ENCODE measurements at regions not wholly inside any gene's neighbourhood (a gene's known extent, or its start where the extent isn't known, plus 50 kb on each side); places are given as distances from the start of the nearest gene placed in this dataset.

- DNase-seq (no peak), ATAC-seq (ENCODE audit: insufficient read depth, low FRiP score) (no peak)
- Histone ChIP-seq H3K9ac (ENCODE audit: insufficient read depth in 1 of 2, low read length in 2 of 2) (no peak overlapping the region), H3K27me3 (ENCODE audit: control insufficient read depth in 3 of 3, insufficient read depth in 3 of 3, low read length in 2 of 3) (no peaks in the 10 kb centered on the region), H3K27ac (ENCODE audit: low read depth in 1 of 2, low read length in 1 of 2) (no peak overlapping the region), H3K4me3 (no peak overlapping the region), H3K4me1 (ENCODE audit: control insufficient read depth in 5 of 5, insufficient read depth in 5 of 5, low read length in 5 of 5) (no peaks in the 10 kb centered on the region), H3K36me3 (ENCODE audit: control insufficient read depth in 4 of 4, insufficient read depth in 4 of 4, low read length in 4 of 4) (no peaks in the 10 kb centered on the region), H3K9me3 (ENCODE audit: control insufficient read depth in 4 of 4, insufficient read depth in 3 of 4, low read length in 3 of 4) (no peaks in the 10 kb centered on the region)
- 95% methylated on average over 1 of the region's 1 CpG for WGBS, 2 donors
- no peak for TF ChIP-seq CTCF (IDR thresholded peaks at IDR 0.05; ENCODE audit: control extremely low read depth, extremely low read depth)
These were observed 221.1 kb upstream of the NUDT12 start for GRCh38 chr5:103783669-103784068.

- no peak overlapping the region for H3K4me3 ChIP-seq
- H3K36me3 ChIP-seq (ENCODE audit: control insufficient read depth in 4 of 4, insufficient read depth in 4 of 4, low read length in 4 of 4): no peaks in the 10 kb centered on the region
- no peak overlapping the region for H3K9ac ChIP-seq (ENCODE audit: insufficient read depth in 1 of 2, low read length in 2 of 2)
- no peaks in the 10 kb centered on the region for H3K9me3 ChIP-seq (ENCODE audit: control insufficient read depth in 4 of 4, insufficient read depth in 3 of 4, low read length in 3 of 4)
- WGBS, 2 donors: 74 to 89% methylated on average over 2 of the region's 2 CpGs
- no peak overlapping the region for H3K27ac ChIP-seq (ENCODE audit: low read depth in 1 of 2, low read length in 1 of 2)
- no peak for ATAC-seq (ENCODE audit: insufficient read depth, low FRiP score)
- no peak for DNase-seq
- H3K27me3 ChIP-seq (ENCODE audit: control insufficient read depth in 3 of 3, insufficient read depth in 3 of 3, low read length in 2 of 3): no peaks in the 10 kb centered on the region
- TF ChIP-seq CTCF (IDR thresholded peaks at IDR 0.05; ENCODE audit: control extremely low read depth, extremely low read depth): no peak
- no peaks in the 10 kb centered on the region for H3K4me1 ChIP-seq (ENCODE audit: control insufficient read depth in 5 of 5, insufficient read depth in 5 of 5, low read length in 5 of 5)
These were observed 218.2 kb upstream of the NUDT12 start for GRCh38 chr5:103780794-103781193.

GRCh38 chr5:103774721-103775120 is 212.1 kb upstream of the NUDT12 start:
- Histone ChIP-seq H3K9me3 (ENCODE audit: control insufficient read depth in 4 of 4, insufficient read depth in 3 of 4, low read length in 3 of 4) (peaks cover 0 to 1% (median 0%) of the 10 kb centered on the region in 4 donors), H3K27me3 (ENCODE audit: control insufficient read depth in 3 of 3, insufficient read depth in 3 of 3, low read length in 2 of 3) (no peaks in the 10 kb centered on the region), H3K27ac (ENCODE audit: low read depth in 1 of 2, low read length in 1 of 2) (no peak overlapping the region), H3K9ac (ENCODE audit: insufficient read depth in 1 of 2, low read length in 2 of 2) (no peak overlapping the region), H3K4me1 (ENCODE audit: control insufficient read depth in 5 of 5, insufficient read depth in 5 of 5, low read length in 5 of 5) (no peaks in the 10 kb centered on the region), H3K36me3 (ENCODE audit: control insufficient read depth in 4 of 4, insufficient read depth in 4 of 4, low read length in 4 of 4) (no peaks in the 10 kb centered on the region), H3K4me3 (no peak overlapping the region)
- WGBS, 2 donors: 67 to 80% methylated on average over 1 of the region's 1 CpG
- no peak for ATAC-seq (ENCODE audit: insufficient read depth, low FRiP score)
- TF ChIP-seq CTCF (IDR thresholded peaks at IDR 0.05; ENCODE audit: control extremely low read depth, extremely low read depth): no peak
- DNase-seq: no peak

GRCh38 chr5:103772248-103772647 is 209.7 kb upstream of the NUDT12 start:
- ATAC-seq (ENCODE audit: insufficient read depth, low FRiP score) (no peak), DNase-seq (no peak)
- 84 to 89% methylated on average over 2 of the region's 2 CpGs for WGBS, 2 donors
- H3K9ac ChIP-seq (ENCODE audit: insufficient read depth in 1 of 2, low read length in 2 of 2): no peak overlapping the region
- no peak for TF ChIP-seq CTCF (IDR thresholded peaks at IDR 0.05; ENCODE audit: control extremely low read depth, extremely low read depth)
- H3K4me1 ChIP-seq (ENCODE audit: control insufficient read depth in 5 of 5, insufficient read depth in 5 of 5, low read length in 5 of 5): no peaks in the 10 kb centered on the region
- no peaks in the 10 kb centered on the region for H3K27me3 ChIP-seq (ENCODE audit: control insufficient read depth in 3 of 3, insufficient read depth in 3 of 3, low read length in 2 of 3)
- H3K9me3 ChIP-seq (ENCODE audit: control insufficient read depth in 4 of 4, insufficient read depth in 3 of 4, low read length in 3 of 4): peaks cover 0 to 1% (median 0%) of the 10 kb centered on the region in 4 donors
- no peak overlapping the region for H3K4me3 ChIP-seq
- H3K36me3 ChIP-seq (ENCODE audit: control insufficient read depth in 4 of 4, insufficient read depth in 4 of 4, low read length in 4 of 4): no peaks in the 10 kb centered on the region
- H3K27ac ChIP-seq (ENCODE audit: low read depth in 1 of 2, low read length in 1 of 2): no peak overlapping the region
